HG03460 (cell line): ENCODE measurements at regions not wholly inside any gene's neighbourhood (a gene's known extent, or its start where the extent isn't known, plus 50 kb on each side); places are given as distances from the start of the nearest gene placed in this dataset.
A peak's percentile ranks its signal among the peaks of the same experiment; 100 is the strongest.

Experiments used
- ATAC-seq: cut with Tn5 transposase; IDR thresholded peaks from one replicate; pipeline ENCODE4 v1.9.1; 2021; ENCODE audit not compliant: unreplicated experiment

DNA sequence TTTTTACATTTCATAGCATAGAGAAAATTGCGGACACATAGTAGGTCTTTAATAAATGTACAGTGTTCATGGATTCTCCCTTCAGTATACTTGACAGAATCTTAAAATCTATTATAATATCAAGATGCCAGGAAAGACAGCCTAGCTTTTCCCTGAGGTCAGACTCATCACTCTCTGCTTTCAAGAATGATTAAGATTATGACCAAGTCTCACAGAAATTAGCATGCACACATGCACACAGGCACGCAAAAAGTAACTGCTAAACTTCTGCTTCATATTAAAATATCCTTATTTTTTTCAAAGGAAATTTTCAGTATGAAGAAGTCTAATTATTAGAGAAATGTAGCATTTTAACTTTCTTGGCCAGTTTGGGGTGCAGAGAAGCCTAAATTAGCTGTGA lies 493.8 kb upstream of the NECTIN3 start:
- ATAC-seq = no peak

DNA sequence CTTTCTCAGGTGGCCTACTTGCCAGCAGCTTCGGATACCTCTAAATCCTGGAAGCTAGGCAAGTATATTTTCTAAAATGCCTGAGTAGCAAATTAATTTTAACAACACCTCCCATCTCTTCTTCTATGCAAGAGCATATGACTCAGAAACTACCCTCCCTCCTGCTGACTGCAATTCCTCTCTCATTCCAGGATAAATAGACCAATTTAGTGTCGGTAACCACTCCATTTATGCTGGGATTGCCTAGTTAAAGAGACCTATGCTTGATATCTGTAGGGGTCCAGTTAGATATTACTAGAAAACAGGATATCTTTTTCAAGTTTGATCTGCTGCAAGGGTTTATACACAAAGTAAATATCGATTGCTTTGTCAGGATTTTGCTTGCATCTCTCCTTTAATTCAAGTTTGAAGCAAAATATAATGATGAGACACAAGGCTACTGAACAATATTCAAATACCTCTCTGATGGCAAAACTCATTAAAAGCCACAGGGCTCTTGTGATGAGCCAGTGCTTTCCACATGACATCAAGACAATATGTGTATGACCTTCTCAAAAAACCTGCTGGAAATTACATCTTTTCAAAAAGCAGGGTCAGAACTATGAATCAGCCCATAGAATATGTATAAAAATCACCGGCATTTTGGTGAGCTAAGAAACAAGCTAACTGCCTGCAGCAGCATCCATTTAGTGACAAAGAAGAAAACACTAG lies 491.6 kb upstream of the NECTIN3 start:
- ATAC-seq = no peak

DNA sequence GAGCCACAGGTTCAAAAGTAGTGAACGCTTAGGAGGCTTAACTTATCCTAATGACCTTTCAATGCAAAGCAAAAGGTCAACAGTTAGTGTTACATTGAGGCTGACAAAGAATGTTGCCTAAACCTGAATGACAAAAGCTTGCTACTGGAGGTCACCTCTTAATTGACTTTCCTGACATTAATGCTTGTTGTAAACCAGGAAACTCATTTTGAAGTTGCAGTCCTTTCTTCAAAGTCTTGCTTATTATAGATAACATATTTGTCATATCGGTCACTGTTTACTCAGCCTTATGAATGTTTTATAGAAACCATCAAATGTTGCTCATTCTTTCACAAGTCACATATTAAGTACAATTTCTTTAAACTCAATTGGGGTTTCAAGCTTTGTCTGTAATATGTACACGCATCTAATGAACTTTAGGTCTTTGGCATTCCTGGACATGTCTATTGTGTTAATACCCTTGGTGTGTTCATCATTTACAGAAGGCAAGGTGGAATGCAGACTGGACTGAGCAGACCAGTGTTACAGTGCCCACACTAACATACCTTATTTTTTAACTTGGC lies 488.2 kb upstream of the NECTIN3 start:
- ATAC-seq = no peak

DNA sequence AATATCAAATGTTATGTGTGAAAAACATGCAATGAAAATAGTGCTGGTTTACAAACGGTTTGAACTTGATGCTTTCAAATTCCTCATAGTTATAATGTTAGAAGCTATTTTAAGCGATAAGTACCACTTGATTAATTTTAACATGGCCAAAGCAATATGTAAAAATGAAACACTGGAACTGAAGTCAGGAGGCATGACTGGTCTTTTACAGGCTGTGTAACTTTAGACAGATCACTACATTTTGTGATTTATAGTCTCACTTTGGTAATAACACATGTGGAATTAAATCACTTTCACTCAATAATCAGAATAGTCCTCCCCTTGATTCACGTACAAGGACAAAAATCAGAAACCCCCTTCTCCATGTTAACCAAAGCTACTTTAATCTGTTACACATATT lies 482.7 kb upstream of the NECTIN3 start:
- no peak for ATAC-seq

DNA sequence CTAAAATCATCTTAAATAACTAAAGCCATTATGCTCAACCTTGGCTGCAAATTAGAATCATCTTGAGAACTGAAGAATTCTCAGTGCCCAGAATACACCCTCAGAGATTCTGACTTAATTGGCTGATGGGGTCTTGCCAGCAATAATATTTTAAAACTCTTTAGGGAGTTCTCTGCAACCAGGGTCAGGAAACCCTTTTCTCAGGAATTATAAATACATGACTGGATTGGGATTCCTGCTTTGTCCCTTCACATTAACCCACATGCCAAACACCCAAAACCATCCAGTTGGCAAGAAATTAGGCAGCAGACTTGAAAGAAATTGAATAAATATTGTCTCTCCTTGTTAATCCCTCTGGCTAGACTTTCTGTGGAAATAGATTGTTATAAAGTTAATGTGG lies 482.3 kb upstream of the NECTIN3 start:
- no peak for ATAC-seq

DNA sequence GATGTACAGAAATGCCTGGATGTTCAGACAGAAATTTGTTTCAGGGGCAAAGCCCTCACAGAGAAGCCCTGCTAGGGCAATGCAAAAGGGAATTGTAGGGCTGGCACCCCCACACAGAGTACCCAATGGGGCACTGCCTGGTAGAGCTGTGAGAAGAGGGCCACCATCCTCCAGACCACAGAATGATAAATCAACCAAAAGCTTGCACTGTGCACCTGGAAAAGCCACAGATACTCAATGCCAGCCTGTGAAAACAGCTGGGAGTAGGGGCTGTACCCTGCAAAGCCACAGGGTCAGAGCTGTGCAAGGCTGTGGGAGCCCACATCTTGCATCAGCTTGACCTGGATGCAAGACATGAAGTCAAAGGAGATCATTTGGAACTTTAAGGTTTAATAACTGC lies 477.9 kb upstream of the NECTIN3 start:
- ATAC-seq = no peak

DNA sequence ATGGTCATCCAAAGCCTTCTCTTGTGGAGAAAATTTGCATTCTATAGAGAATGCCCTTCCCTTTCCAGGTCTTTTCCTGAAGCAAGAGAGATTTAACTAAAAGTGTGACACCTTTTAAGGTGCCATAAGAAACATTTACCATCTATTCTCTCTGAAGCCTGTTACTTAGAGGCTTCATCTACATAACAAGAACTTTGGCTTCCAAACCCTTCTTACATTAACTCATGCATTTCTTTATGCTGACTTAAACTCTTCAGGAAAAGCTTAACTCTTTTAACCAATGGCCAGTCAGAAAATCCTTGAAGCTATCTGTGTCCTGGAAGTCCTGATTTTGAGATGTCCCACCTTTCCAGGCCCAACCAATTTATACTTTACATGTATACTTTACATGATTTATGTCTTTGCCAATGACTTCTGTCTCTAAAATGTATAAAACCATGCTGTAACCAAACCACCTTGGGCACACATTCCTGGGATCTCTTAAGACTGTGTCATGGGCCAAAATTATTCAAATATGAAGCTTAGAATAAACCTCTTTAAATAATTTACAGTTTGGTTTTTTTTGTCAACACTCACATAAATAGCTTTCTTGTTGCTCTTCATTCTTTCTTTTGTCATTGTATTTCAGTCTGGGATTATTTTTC lies 472.6 kb upstream of the NECTIN3 start:
- ATAC-seq = no peak

DNA sequence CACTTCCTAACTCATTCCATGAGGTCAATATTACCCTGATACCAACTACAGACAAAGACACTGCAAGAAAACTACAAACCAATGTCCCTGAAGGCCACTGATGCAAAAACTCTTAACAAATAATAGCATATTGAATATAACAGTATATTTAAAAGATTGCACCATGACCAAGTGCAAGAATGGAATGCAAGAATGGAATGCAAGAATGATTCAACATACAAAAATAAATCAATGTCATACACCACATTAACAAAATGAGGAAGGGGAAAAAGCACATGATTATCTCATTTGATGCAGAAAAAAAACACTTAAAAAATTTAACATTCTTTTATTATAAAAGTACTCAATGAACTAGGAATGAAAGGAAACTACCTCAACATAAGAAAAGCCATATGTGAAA lies 463.1 kb upstream of the NECTIN3 start:
- no peak for ATAC-seq

DNA sequence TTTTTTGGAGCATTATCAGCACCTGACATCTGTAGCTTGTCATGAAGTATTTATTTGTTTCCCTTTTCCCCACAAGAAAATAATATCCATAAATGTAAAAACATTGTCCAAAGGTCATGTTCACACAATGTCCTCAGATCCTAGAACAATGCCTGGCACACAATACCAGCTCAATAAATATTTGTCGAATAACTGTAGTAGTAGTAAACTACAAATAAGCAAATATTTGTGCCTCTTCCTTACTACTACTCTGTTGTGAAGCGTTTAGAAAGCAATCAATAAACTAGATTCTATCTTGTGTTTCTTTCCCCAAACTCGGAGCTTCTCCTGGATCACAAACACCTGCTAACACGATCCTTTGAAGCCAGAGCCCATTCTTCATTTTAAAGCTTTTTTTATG lies 459.6 kb upstream of the NECTIN3 start:
- ATAC-seq = no peak

DNA sequence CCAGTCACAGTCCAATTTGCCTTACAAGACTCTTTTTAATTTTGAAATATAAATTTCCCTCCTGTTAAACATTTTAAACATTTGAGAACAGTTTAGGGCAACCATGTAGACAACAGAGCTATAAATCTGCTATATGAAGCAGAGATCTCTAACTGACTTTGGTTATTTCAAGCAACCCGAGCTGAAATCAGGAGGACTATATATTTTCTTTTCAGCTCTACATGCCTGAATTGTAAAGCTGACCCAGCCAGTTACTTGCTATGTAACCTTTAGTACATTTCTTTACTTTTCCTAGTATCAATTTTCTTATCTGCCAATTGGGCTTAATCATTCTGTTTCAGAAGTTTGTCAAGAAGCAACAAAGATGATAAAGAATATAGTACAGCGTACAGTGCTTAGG lies 457.4 kb upstream of the NECTIN3 start:
- ATAC-seq = no peak

DNA sequence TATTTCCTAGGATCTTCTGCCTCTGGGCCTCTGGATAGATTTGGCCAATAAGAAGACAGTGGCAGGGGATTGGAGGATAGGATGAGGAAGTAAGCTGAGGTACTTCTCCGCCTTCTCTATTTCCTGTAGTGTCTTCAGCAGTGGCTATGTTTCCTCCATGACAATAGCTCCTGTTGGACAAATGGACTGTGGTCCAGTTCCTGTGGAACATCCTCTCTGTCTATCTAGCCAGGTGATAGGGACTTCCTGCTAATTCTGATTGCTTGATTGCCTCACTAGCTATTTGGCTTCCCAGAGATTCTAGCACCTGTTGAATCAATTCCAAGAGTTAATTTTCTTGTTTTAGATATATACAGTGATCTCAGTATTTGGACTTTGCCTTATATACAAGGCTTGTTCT lies 456.2 kb upstream of the NECTIN3 start:
- no peak for ATAC-seq

DNA sequence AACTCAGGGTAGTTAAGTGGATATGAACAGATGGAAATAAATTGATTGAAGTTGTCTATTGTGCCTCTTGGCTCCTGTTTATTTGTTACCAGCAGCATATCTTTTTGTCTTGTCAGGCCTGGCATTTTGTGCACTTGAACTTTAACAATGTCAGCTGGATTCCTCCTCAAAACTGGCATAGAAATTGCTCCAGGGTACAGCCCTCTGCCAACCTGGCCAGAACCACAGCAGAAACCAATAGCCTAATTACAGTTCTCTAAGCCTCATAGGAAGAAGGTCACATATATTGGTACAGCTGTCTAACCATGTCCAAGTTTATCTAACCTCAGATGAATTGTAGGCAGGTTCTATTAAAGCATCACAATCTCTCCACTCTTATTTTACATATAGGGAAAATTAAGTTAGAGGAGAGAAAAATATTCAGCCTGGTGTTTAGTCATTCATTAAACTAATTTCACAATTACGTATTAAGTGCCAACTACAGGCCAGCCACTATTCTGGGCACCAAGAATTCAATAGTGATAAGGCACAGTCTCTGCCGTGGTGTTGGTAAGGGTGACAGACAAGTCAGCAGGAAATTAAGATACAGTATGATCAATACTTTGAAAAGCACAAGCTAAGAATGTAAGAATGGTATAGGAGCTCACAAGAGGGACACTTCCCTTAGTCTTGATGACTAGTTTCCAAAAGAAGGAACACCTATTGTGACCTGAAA lies 452.9 kb upstream of the NECTIN3 start:
- no peak for ATAC-seq

DNA sequence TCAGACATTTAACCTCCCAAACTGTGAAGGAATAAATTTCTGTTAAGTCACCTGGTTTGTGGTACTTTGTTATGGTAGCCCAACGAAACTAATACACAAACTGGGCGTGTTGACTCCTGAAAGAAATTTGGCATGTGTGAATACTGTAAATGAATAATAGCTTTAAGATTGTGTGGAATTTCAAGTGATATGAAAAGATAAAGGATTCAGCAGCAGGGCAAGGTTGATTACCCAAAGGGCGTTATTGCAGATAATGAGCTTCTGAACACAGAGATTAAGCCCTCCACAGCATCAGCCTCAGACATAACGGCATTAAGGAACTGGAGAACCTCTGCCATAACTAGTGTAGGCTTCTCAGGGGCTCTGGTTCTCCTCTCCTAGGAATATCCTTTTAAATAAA lies 451.5 kb upstream of the NECTIN3 start:
- no peak for ATAC-seq

DNA sequence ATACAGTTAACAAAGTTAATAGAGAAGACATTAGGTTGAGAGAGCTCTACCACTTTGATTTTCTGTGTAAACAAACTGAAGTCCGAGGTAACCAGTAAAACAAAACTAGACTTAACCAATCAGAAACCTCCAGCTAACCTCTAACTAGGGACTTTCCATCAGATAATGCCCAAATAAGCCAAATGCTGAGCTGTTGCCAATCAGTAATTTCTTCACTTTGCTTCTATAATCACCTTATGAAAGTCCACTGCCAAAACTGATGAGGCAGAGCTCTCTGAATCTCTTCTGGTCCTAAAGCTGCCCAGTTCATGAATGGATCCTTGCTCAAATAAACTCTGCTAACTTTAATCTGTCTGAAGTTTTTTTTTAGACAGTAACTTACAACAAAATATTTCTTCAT lies 448.0 kb upstream of the NECTIN3 start:
- ATAC-seq = no peak

DNA sequence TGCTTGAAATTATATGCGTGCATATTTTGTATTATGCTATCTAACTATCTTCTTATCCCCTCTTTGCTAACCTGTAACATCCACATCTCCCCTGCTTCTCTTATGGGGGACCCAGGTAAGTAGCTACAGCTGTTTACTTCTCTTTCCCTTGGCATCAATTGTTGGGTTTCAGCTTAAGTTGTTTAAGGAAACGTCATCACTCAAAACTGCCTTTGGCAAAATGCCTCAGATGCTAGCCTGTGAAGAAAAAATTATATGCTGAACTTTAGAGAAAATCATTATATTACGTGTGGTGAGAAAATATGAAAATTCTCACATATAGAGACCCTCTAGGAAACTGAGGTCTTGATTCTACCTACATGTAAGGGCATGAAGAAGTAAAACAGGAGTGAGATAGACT lies 447.0 kb upstream of the NECTIN3 start:
- no peak for ATAC-seq

DNA sequence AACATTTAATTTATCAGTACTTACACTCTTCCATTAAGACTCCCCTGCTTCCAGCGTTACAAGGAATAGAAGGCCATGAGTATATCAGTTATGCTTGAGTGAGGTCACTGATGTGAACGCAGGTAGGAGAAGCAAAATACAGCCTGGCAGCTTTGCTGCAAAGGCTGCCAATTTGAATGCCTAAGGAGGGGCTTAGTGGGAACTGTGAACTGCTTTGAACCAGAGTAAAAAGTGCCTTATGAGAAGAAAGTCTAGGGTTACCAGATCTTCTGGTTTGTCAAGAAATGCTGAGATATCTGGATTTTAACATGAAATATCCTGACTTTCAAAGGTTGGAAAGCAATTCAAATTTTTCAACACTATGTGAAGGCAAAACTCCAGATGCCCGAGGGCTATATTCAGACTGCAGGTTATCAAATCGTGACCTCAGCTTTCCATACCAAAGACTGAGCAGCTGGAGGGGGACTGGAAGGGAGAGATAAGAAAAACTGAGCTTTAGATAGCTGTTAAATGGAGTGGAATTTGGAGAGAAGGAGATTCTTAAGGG lies 446.3 kb upstream of the NECTIN3 start:
- ATAC-seq = no peak

DNA sequence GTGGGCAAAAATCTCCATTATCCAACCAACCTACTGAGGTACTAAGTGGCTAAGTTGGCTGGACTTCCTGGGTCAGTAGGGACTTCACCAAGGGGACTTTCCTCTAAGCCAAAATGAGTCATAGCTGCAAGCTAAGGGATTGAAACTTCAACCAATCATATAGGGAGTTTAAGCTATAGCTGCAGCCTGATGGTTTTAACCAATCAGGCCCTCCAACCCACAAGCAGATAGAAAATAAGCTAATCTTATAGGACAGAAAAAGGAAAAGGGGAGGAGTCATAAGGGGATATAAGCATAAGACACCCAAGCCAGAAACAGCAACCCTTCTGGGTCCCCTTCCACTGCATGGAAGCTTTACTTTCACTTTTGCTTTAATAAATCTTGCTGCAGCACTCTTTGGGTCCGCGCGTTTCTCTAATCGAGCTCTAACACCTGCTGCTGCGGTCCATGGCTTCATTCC lies 444.9 kb upstream of the NECTIN3 start:
- peak; percentile 51 for ATAC-seq

DNA sequence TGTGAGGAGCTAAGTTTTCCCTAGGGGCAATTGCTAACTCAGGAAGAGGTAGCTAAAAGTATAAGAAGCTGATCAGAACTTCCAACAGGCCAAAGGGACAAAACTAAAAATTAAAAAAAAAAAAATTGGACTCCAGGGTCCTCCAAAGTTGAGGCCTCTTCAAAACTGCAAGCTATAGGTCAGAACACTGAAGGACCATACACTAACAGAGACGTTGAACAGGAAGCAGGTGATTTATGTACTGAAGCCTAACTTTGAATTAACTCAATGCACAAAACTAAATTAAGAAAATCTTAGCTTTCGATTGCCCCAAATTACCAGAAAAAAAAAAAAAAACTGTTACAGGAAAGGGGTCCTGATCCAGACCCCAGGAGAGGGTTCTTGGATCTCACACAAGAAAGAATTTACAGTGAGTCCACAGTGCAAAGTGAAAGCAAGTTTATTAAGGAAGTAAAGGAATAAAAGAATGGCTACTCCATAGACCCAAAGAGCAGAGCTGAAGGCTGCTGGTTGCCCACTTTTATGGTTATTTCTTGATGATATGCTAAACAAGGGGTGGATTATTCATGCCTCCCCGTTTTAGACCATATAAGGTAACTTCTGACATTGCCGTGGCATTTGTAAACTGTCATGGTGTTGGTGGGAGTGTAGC lies 442.8 kb upstream of the NECTIN3 start:
- ATAC-seq = no peak

DNA sequence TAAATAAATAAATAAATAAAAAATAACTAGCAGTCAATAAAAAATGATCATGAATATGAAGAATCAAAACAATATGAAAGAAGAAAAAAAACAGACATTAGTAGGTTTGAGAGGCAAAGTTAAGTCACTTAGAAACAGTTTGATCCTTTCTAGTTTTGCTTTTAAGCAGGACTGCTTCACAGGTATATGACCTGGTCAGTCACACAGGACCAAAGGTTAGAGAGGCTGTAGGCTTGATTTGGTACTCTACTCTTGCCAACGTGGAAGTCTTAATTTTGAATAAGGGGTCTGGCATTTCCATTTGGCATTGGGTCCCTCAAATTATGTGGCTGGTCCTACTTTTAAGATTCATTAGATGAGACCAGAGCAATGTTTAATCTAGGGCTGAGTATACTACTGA lies 441.7 kb upstream of the NECTIN3 start:
- no peak for ATAC-seq

DNA sequence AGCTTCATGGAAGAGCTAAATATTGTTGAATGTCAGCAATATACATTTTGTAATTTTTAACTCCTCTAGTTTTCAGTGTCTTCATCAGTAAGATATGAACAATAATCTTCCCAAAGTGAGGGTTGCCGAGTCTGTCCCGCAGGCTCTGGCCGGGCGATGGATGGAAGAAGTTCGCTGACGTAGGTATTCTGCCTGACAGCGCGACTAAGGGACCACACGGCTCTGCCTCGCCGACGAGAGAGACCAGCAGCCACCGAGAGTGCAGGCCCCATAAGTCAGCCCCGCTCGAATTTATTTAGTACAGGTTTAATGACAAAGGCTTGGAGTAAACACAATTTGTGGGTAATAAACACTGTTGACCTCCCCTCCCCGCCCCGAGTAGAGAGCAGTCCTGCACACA lies 427.4 kb upstream of the NECTIN3 start:
- no peak for ATAC-seq

DNA sequence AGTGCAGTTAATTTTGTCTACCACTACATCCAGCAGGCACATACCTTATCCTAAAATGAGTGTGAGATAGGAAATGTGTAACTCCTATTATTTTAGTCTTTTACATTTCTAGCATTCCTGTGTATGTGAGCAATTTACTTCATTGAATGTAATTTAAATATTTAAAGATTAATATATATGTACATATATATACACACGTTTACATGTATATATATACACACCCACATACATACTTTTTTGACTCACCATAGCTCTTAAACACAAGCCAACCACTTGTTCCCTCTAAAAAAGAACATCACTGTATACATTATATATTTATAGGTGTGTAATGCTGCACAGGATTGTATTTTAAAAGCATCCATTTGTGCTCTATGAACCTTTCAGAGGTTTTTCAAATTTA lies 425.6 kb upstream of the NECTIN3 start:
- no peak for ATAC-seq
